ENCODE measurements at regions not wholly inside any gene's neighbourhood (a gene's known extent, or its start where the extent isn't known, plus 50 kb on each side); places are given as distances from the start of the nearest gene placed in this dataset.

DNA sequence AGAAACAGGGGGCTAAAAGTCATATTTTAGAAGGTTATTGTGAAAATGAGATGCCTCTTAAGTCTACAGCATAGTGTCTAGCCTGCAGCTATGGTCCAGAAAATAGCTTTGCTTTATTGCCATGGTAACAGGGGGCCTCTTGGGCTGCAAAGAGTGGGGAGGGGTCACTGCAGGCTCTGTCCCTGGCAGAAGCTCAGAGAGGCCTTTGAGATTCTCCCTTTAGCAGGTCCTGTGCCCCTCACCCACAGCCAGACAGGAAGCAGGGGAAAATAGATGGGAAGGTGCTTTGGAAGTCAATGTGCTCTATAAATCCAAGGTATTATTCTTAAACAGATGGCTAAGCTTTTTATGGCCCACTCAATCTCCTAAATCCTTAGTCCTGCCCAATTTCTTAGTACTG, 1021.3 kb upstream of the GYPC start:
- no peak for DNase-seq (ENCODE audit: low spot score in 2 of 2)

DNA sequence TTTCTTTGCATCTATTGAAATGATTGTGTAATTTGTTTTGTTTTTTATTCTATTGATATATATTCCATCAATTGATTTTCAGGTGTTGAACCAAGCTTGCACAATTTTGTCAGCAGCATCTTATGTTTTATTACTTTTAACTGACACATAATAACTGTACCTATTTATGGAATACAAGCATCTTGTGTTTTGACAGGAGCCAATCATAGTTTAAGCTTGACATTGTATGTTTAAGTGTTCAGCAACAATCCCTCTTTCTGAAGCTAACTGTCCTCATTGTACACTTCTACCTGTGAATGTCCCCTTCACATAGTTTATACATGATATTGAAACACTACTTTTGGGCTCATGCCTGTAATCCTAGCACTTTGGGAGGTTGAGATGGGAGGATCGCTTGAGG, 1017.6 kb upstream of the GYPC start:
- TF ChIP-seq, protein P1, sequence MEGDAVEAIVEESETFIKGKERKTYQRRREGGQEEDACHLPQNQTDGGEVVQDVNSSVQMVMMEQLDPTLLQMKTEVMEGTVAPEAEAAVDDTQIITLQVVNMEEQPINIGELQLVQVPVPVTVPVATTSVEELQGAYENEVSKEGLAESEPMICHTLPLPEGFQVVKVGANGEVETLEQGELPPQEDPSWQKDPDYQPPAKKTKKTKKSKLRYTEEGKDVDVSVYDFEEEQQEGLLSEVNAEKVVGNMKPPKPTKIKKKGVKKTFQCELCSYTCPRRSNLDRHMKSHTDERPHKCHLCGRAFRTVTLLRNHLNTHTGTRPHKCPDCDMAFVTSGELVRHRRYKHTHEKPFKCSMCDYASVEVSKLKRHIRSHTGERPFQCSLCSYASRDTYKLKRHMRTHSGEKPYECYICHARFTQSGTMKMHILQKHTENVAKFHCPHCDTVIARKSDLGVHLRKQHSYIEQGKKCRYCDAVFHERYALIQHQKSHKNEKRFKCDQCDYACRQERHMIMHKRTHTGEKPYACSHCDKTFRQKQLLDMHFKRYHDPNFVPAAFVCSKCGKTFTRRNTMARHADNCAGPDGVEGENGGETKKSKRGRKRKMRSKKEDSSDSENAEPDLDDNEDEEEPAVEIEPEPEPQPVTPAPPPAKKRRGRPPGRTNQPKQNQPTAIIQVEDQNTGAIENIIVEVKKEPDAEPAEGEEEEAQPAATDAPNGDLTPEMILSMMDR (IDR thresholded peaks at IDR 0.05), result no peak
- TF ChIP-seq POLR2AphosphoS5 (IDR thresholded peaks at IDR 0.05), result no peak
- no peak for TF ChIP-seq POLR2A (IDR thresholded peaks at IDR 0.05)
- no peaks in the 10 kb centered on the region for H3K9me3 ChIP-seq
- H3K27me3 ChIP-seq, result no peaks in the 10 kb centered on the region

More for the DNA sequence above, 1021.3 kb upstream of the GYPC start:
- Histone ChIP-seq H3K36me3 (no peaks in the 10 kb centered on the region), H3K9me3 (no peaks in the 10 kb centered on the region), H3K4me1 (no peaks in the 10 kb centered on the region), H3K27me3 (no peaks in the 10 kb centered on the region), H3K27ac (no peak overlapping the region), H3K4me3 (no peak overlapping the region)
- intact Hi-C loops (cut with DNase I; ENCODE audit: low total_unique reads), result no loop called here
- no peak for TF ChIP-seq POLR2AphosphoS5 (IDR thresholded peaks at IDR 0.05)
- no peak for TF ChIP-seq POLR2A (IDR thresholded peaks at IDR 0.05)
- TF ChIP-seq, protein P1 (IDR thresholded peaks at IDR 0.05), result no peak

DNA sequence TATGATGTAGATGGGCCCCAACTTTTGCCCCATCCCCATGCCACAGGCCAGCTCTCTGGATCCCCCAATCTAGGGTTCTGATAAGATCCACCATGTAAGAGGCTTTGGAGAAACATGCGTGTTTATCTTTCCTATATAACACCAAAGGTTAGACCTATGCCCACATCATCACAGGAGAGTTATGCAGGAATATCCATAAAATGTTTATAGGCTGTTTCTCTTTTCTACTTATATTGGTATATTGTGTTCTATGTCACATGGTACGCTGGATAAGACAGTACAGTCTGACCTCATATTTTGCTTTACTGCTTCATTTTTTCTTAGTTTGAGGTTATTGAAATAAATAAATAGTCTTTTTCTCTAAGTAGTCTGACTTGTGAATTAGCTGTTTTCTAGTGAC, 1013.9 kb upstream of the GYPC start:
- Histone ChIP-seq H3K9me3 (no peaks in the 10 kb centered on the region), H3K27ac (no peak overlapping the region), H3K27me3 (no peaks in the 10 kb centered on the region), H3K4me1 (no peaks in the 10 kb centered on the region), H3K4me3 (no peak overlapping the region), H3K36me3 (no peaks in the 10 kb centered on the region)
- intact Hi-C loops (cut with DNase I; ENCODE audit: low total_unique reads), result no loop called here
- TF ChIP-seq POLR2AphosphoS5 (IDR thresholded peaks at IDR 0.05) (no peak), POLR2A (IDR thresholded peaks at IDR 0.05) (no peak)
- TF ChIP-seq, protein P1 (IDR thresholded peaks at IDR 0.05), result no peak
- DNase-seq (ENCODE audit: low spot score in 2 of 2), result no peak

More for the DNA sequence above, 1017.6 kb upstream of the GYPC start:
- DNase-seq (ENCODE audit: low spot score in 2 of 2), result no peak
- no peaks in the 10 kb centered on the region for H3K4me1 ChIP-seq
- no peaks in the 10 kb centered on the region for H3K36me3 ChIP-seq
- no peak overlapping the region for H3K4me3 ChIP-seq
- intact Hi-C loops (cut with DNase I; ENCODE audit: low total_unique reads), result no loop called here
- H3K27ac ChIP-seq, result no peak overlapping the region

DNA sequence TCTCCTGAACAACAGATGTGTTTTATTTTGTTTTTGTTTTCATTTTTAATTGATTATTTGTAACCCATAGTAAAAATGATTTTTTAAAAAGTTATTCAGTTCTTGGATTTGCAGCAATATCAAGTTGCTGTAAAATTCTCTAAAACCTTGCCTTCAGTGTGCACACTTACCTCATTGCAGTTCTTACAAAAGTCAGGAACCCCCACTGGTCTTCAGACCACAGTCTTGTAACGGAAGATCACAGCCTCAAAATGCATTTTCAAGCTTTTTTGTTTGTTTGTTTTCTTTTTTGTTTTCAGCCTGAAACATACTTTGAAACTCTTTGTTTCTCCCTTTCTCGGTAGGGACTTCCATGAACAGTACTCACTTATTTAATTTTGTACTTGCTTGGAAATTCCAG, 1012.8 kb upstream of the GYPC start:
- H3K4me3 ChIP-seq, result no peak overlapping the region
- H3K27me3 ChIP-seq, result no peaks in the 10 kb centered on the region
- TF ChIP-seq POLR2A (IDR thresholded peaks at IDR 0.05) (no peak), POLR2AphosphoS5 (IDR thresholded peaks at IDR 0.05) (no peak)
- TF ChIP-seq, protein P1 (IDR thresholded peaks at IDR 0.05), result no peak
- intact Hi-C loops (cut with DNase I; ENCODE audit: low total_unique reads), result no loop called here
- H3K9me3 ChIP-seq, result no peaks in the 10 kb centered on the region
- H3K27ac ChIP-seq, result no peak overlapping the region
- no peaks in the 10 kb centered on the region for H3K4me1 ChIP-seq
- DNase-seq (ENCODE audit: low spot score in 2 of 2), result no peak
- no peaks in the 10 kb centered on the region for H3K36me3 ChIP-seq

DNA sequence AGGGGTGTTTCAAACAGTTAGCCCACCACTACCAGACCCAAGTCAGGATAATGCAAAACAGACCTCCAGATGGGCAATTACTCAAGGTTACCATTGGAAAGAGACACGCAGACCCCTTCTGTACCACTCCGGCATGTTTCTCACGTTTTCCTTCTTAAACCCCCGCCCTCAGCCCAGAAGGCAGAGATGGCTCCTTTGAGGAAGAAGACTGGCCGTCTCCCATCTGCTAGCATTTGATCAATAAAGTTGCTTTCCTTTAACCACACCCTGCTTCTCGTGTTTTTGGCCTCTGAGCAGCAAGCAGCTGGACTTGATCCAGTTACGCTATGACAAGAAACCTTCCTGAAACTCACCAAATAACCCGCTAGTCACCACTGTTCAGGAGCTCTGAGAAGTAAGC, 1012.4 kb upstream of the GYPC start:
- Histone ChIP-seq H3K27me3 (no peaks in the 10 kb centered on the region), H3K4me3 (no peak overlapping the region), H3K36me3 (no peaks in the 10 kb centered on the region), H3K9me3 (no peaks in the 10 kb centered on the region), H3K27ac (no peak overlapping the region), H3K4me1 (no peaks in the 10 kb centered on the region)
- TF ChIP-seq POLR2A (IDR thresholded peaks at IDR 0.05) (no peak), POLR2AphosphoS5 (IDR thresholded peaks at IDR 0.05) (no peak)
- TF ChIP-seq, protein P1 (IDR thresholded peaks at IDR 0.05), result no peak
- intact Hi-C loops (cut with DNase I; ENCODE audit: low total_unique reads), result no loop called here
- no peak for DNase-seq (ENCODE audit: low spot score in 2 of 2)
